Osteoblast (primary cell): ENCODE measurements at regions not wholly inside any gene's neighbourhood (a gene's known extent, or its start where the extent isn't known, plus 50 kb on each side); places are given as distances from the start of the nearest gene placed in this dataset.

Source experiments
- DNase-seq: peaks from one replicate; pipeline ENCODE4 v3.0.0; 2011; ENCODE audit warnings: low spot score, mixed read lengths; ENCODE audit not compliant: insufficient read length; ENCODE audit errors: missing footprints
- H2AFZ ChIP-seq: 2 replicates; pipeline ENCODE4 v1.6.0; 2011; ENCODE audit warnings: mild to moderate bottlenecking, low read length
- H3K27ac ChIP-seq: 2 replicates; pipeline ENCODE4 v1.5.1; 2011; ENCODE audit warnings: mild to moderate bottlenecking, low read depth, low read length, moderate library complexity
- H3K27me3 ChIP-seq: 2 replicates; pipeline ENCODE4 v1.6.0; 2012; ENCODE audit warnings: mild to moderate bottlenecking, control low read depth, inconsistent platforms, low read length, moderate library complexity; ENCODE audit not compliant: insufficient read depth
- H3K36me3 ChIP-seq: 2 replicates; pipeline ENCODE4 v1.5.1; 2011; ENCODE audit warnings: mild to moderate bottlenecking, low read length, control low read depth, moderate library complexity; ENCODE audit not compliant: insufficient read depth
- H3K4me1 ChIP-seq: 2 replicates; pipeline ENCODE4 v1.5.1; 2011; ENCODE audit warnings: mild to moderate bottlenecking, low read length, control low read depth, moderate library complexity; ENCODE audit not compliant: insufficient read depth
- H3K4me2 ChIP-seq: 2 replicates; pipeline ENCODE4 v1.6.0; 2011; ENCODE audit warnings: mild to moderate bottlenecking, low read length; ENCODE audit not compliant: insufficient read depth
- H3K4me3 ChIP-seq: fragments of 200-600 bp; sonication (generic); 3 replicates; pipeline ENCODE4 v1.5.1; 2012; ENCODE audit warnings: mild to moderate bottlenecking, low read length, inconsistent platforms; ENCODE audit not compliant: insufficient read depth
- H3K79me2 ChIP-seq: 2 replicates; pipeline ENCODE4 v1.6.0; 2012; ENCODE audit warnings: mild to moderate bottlenecking, low read length, control low read depth, inconsistent platforms; ENCODE audit not compliant: insufficient read depth
- H3K9me3 ChIP-seq: 2 replicates; pipeline ENCODE4 v1.5.1; 2011; ENCODE audit warnings: low read depth, low read length, control low read depth
- H4K20me1 ChIP-seq: 2 replicates; pipeline ENCODE4 v1.6.0; 2012; ENCODE audit warnings: mild to moderate bottlenecking, low read length, control low read depth; ENCODE audit not compliant: insufficient read depth
- TF ChIP-seq, protein P1 (sequence below): IDR thresholded peaks from 2 replicates; pipeline ENCODE4 v1.5.1; 2011; ENCODE audit warnings: mild to moderate bottlenecking, low read depth, low read length, moderate library complexity; ENCODE audit errors: extremely low read depth

DNA sequence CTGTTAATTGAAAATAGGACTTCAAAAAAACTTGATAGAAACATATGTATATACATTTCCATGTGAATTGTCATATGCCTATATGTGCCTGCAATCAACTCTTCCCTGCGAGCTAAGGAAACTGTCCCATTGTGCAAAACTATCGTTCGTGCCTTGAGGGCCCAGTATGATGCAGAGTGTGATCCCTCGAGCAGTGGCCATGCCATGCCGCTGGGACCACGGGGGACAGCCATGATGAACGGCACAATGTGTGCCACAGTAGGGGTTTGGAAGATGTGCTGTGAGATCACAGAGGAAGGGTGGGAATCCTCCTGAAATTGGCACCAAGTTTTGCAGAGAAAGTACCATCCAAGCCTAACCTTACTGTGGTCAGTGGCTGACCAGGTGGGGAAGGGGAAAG lies 118.1 kb upstream of the SOX1 start:
- H3K9me3 ChIP-seq, result peaks cover 4% of the 10 kb centered on the region
- DNase-seq, result no peak
- no peaks in the 10 kb centered on the region for H3K4me1 ChIP-seq

DNA sequence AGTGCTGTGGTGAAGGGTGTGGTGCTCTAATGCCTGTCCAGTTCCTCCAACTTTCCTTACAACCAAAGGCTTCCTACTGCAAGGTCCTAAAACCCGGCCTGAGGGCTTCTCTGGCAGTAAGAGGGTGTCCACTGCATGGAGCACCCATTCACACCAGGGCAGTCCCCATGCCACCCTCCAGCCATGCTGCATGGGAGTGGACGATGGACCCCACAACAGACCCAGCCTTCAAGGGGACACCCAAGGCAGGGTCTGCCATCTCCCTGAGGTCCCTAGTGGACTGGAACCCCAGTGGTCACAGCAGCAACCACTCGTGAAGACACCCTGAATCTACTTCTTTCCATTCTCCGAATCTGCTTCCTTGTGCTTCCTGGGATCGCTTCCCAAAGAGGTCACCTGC lies 117.6 kb upstream of the SOX1 start:
- no peaks in the 10 kb centered on the region for H3K36me3 ChIP-seq
- H3K27ac ChIP-seq, result no peak overlapping the region
- DNase-seq, result no peak
- no peaks in the 10 kb centered on the region for H4K20me1 ChIP-seq
- H3K9me3 ChIP-seq, result peaks cover 4% of the 10 kb centered on the region
- no peak overlapping the region for H3K4me2 ChIP-seq
- no peak overlapping the region for H3K4me3 ChIP-seq
- H3K27me3 ChIP-seq, result no peaks in the 10 kb centered on the region
- no peaks in the 10 kb centered on the region for H3K4me1 ChIP-seq
- no peak overlapping the region for H2AFZ ChIP-seq
- no peaks in the 10 kb centered on the region for H3K79me2 ChIP-seq
- TF ChIP-seq, protein P1, sequence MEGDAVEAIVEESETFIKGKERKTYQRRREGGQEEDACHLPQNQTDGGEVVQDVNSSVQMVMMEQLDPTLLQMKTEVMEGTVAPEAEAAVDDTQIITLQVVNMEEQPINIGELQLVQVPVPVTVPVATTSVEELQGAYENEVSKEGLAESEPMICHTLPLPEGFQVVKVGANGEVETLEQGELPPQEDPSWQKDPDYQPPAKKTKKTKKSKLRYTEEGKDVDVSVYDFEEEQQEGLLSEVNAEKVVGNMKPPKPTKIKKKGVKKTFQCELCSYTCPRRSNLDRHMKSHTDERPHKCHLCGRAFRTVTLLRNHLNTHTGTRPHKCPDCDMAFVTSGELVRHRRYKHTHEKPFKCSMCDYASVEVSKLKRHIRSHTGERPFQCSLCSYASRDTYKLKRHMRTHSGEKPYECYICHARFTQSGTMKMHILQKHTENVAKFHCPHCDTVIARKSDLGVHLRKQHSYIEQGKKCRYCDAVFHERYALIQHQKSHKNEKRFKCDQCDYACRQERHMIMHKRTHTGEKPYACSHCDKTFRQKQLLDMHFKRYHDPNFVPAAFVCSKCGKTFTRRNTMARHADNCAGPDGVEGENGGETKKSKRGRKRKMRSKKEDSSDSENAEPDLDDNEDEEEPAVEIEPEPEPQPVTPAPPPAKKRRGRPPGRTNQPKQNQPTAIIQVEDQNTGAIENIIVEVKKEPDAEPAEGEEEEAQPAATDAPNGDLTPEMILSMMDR, result no peak

More for the DNA sequence above, 118.1 kb upstream of the SOX1 start:
- no peak overlapping the region for H3K4me3 ChIP-seq
- H3K4me2 ChIP-seq, result no peak overlapping the region
- H3K79me2 ChIP-seq, result no peaks in the 10 kb centered on the region
- no peak overlapping the region for H2AFZ ChIP-seq
- H4K20me1 ChIP-seq, result no peaks in the 10 kb centered on the region
- TF ChIP-seq, protein P1, result no peak
- H3K27ac ChIP-seq, result no peak overlapping the region
- no peaks in the 10 kb centered on the region for H3K27me3 ChIP-seq
- H3K36me3 ChIP-seq, result no peaks in the 10 kb centered on the region

DNA sequence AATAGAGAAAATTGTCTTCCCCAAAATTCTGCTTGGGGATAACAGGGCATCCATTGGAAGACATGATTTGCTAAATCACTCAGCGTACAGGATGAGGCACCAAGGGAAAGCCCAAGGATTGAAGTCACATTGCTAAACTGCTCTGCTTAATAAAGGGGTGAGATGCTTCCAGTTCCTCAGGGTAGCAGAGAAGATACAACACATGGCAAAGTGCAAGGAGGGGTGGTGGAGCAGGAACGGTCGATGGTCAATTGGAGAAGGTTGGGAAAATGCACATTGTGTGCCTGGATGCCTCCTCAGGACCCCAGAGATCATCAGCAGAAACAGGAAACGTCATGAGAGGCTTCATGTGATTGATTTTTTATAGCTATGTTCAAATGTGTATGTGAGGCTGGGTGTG lies 116.3 kb upstream of the SOX1 start:
- H3K4me3 ChIP-seq, result no peak overlapping the region
- H3K79me2 ChIP-seq, result no peaks in the 10 kb centered on the region
- no peaks in the 10 kb centered on the region for H4K20me1 ChIP-seq
- no peaks in the 10 kb centered on the region for H3K27me3 ChIP-seq
- no peak for DNase-seq
- no peaks in the 10 kb centered on the region for H3K36me3 ChIP-seq
- TF ChIP-seq, protein P1, result no peak
- no peak overlapping the region for H3K27ac ChIP-seq
- H3K4me2 ChIP-seq, result no peak overlapping the region
- no peak overlapping the region for H2AFZ ChIP-seq
- no peaks in the 10 kb centered on the region for H3K4me1 ChIP-seq
- H3K9me3 ChIP-seq, result peaks cover 4% of the 10 kb centered on the region

DNA sequence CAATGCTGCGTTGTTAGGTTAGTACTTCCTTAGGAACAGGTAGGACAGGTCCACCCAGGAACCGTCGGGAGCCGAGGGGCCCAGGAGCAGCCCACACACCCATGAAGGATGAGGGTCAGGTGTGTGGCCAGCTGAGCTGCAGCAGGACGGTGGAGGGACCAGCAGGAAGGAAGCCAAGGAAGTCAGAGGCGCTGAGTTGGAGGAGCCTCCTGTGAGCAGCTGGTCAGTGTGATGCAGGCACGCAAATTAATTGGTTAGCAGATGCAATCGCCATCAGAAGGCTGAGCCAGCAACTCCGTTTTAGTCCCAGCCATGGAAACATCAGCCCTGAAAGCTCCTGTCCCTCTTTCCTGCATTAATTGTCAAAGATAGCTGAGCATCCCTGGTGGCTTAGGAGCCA lies 114.9 kb upstream of the SOX1 start:
- TF ChIP-seq, protein P1, result no peak

More for the DNA sequence above, 114.9 kb upstream of the SOX1 start:
- Histone ChIP-seq H3K27me3 (no peaks in the 10 kb centered on the region), H3K27ac (no peak overlapping the region), H4K20me1 (no peaks in the 10 kb centered on the region), H3K4me2 (no peak overlapping the region), H3K4me3 (no peak overlapping the region), H2AFZ (no peak overlapping the region), H3K9me3 (peaks cover 4% of the 10 kb centered on the region), H3K4me1 (no peaks in the 10 kb centered on the region), H3K36me3 (no peaks in the 10 kb centered on the region), H3K79me2 (no peaks in the 10 kb centered on the region)
- no peak for DNase-seq
